ENCODE measurements at regions not wholly inside any gene's neighbourhood (a gene's known extent, or its start where the extent isn't known, plus 50 kb on each side); places are given as distances from the start of the nearest gene placed in this dataset.

DNA sequence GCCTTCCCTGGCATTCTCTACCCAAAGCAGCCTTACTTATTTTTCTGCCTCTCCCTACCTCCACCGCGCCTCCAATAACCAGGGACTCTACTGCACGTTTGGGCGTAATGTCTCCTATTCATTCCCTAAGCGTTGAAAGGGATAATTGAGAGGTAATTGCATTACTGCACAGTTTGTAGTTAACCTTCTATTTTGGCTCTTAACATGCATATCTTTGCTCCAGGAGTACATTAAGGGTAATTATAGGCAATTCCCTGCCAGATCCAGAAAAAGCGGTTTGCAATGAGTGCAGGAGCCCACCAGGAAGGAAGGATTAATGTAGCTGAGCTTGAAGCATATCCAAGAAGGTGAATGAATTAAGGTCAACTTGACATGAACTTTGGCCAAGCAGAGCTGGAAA, 558.4 kb downstream of the TYW1 start:
- H3K27me3 ChIP-seq (ENCODE audit: insufficient read depth, low read depth, severe bottlenecking) = no peaks in the 10 kb centered on the region
- no peak overlapping the region for H3K4me3 ChIP-seq (ENCODE audit: low read depth, low read length)
- H3K27ac ChIP-seq = no peak overlapping the region
- no peak for TF ChIP-seq CTCF (IDR thresholded peaks at IDR 0.05; ENCODE audit: low read depth, low read length)
- no peak for DNase-seq
- H3K9me3 ChIP-seq (ENCODE audit: severe bottlenecking) = no peaks in the 10 kb centered on the region
- H3K36me3 ChIP-seq = no peaks in the 10 kb centered on the region

DNA sequence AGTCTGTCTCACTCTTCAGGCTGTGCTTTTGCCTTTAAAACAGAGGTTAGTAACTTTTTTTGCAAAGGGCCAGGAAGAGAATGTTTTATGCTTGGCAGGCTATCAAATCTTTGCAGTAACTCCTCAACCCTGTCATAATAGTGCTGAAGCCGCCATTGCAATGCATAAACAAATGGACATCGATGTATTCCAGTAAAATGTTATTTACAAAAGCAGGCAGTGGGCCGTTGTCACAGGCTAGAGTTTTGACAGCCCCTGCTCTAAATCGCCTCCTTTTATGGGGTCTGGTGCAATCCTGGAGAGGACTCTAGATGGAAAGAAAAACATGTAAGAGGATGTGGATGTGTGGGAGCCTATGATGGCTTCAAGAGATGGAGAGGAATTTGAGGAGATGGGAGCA, 568.3 kb downstream of the TYW1 start:
- no peak for TF ChIP-seq CTCF (IDR thresholded peaks at IDR 0.05; ENCODE audit: low read depth, low read length)
- Histone ChIP-seq H3K9me3 (ENCODE audit: severe bottlenecking) (no peaks in the 10 kb centered on the region), H3K4me3 (ENCODE audit: low read depth, low read length) (no peak overlapping the region), H3K27ac (no peak overlapping the region), H3K27me3 (ENCODE audit: insufficient read depth, low read depth, severe bottlenecking) (no peaks in the 10 kb centered on the region), H3K36me3 (no peaks in the 10 kb centered on the region)
- no peak for DNase-seq

DNA sequence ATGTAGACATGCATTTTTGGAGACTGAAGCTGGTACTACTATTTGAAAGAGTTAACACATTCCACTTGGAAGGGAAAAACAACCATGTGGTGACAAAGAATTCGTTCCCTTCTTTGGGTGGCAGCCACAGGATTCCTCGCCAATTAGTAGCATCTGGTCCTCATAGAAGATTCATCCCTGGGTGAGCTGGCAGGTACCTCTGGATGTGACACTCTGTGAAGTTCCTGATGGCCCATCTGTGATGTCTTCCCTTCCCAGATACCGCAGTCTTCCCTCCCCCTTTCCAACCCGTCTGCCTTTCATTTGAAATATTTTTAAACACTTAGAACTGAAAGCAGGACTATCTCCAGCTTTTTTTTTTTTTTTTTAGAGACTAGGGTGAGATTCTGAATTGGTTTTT, 569.5 kb downstream of the TYW1 start:
- Histone ChIP-seq H3K27ac (no peak overlapping the region), H3K36me3 (no peaks in the 10 kb centered on the region), H3K27me3 (ENCODE audit: insufficient read depth, low read depth, severe bottlenecking) (no peaks in the 10 kb centered on the region), H3K4me3 (ENCODE audit: low read depth, low read length) (no peak overlapping the region), H3K9me3 (ENCODE audit: severe bottlenecking) (no peaks in the 10 kb centered on the region)
- no peak for TF ChIP-seq CTCF (IDR thresholded peaks at IDR 0.05; ENCODE audit: low read depth, low read length)
- no peak for DNase-seq

DNA sequence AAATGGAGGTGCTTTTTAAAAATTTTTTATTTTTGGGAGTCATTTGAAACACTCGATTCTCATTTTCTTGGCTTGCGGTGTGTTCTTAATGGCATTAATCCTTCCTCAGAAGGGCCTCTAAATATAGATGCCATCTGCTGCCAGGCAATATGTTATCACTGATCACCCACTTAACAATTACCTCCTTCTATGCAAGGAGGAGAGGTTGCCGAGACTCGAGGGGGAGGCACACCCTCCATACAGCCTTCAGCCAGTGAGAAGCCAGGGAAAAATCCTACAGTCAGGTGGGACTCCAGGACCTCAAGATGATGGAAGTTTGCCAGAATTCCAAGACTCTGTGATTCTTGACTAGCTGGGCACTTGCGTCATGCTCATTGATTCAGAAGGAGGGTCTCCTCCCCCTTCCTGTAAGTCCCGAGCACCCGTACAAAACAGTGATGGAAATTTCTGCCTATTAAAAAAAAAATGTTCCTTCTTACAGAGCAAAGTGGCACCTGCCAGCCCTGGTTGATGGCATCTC, 574.5 kb downstream of the TYW1 start:
- Histone ChIP-seq H3K4me3 (ENCODE audit: low read depth, low read length) (no peak overlapping the region), H3K27ac (no peak overlapping the region), H3K27me3 (ENCODE audit: insufficient read depth, low read depth, severe bottlenecking) (no peaks in the 10 kb centered on the region), H3K36me3 (no peaks in the 10 kb centered on the region), H3K9me3 (ENCODE audit: severe bottlenecking) (peaks cover 3% of the 10 kb centered on the region)
- no peak for DNase-seq
- TF ChIP-seq CTCF (IDR thresholded peaks at IDR 0.05; ENCODE audit: low read depth, low read length) = no peak

GRCh38 chr7:67573639-67574038, 577.0 kb downstream of the TYW1 start:
- Histone ChIP-seq H3K9me3 (ENCODE audit: severe bottlenecking) (peaks cover 3% of the 10 kb centered on the region), H3K4me3 (ENCODE audit: low read depth, low read length) (no peak overlapping the region), H3K27ac (no peak overlapping the region), H3K27me3 (ENCODE audit: insufficient read depth, low read depth, severe bottlenecking) (no peaks in the 10 kb centered on the region), H3K36me3 (no peaks in the 10 kb centered on the region)
- DNase-seq = no peak
- TF ChIP-seq CTCF (IDR thresholded peaks at IDR 0.05; ENCODE audit: low read depth, low read length) = no peak

GRCh38 chr7:67588631-67589030, 592.0 kb downstream of the TYW1 start:
- Histone ChIP-seq H3K36me3 (no peaks in the 10 kb centered on the region), H3K27me3 (ENCODE audit: insufficient read depth, low read depth, severe bottlenecking) (no peaks in the 10 kb centered on the region), H3K9me3 (ENCODE audit: severe bottlenecking) (no peaks in the 10 kb centered on the region), H3K4me3 (ENCODE audit: low read depth, low read length) (no peak overlapping the region), H3K27ac (no peak overlapping the region)
- DNase-seq = peak; percentile 14
- no peak for TF ChIP-seq CTCF (IDR thresholded peaks at IDR 0.05; ENCODE audit: low read depth, low read length)
